Osteocyte (in vitro differentiated cells): ENCODE measurements at regions not wholly inside any gene's neighbourhood (a gene's known extent, or its start where the extent isn't known, plus 50 kb on each side); places are given as distances from the start of the nearest gene placed in this dataset.

Experiments used
- DNase-seq: peaks from one replicate; pipeline ENCODE4 v3.0.0; 2021; ENCODE audit warnings: mixed read lengths; ENCODE audit not compliant: unreplicated experiment; ENCODE audit errors: extremely low spot score
- H3K27ac Mint-ChIP-seq: one replicate; pipeline ENCODE4 v1.8.0; 2021; ENCODE audit warnings: mild to moderate bottlenecking, mixed read lengths; ENCODE audit not compliant: unreplicated experiment
- H3K27me3 Mint-ChIP-seq: one replicate; pipeline ENCODE4 v1.8.0; 2021; ENCODE audit warnings: mixed read lengths; ENCODE audit not compliant: unreplicated experiment
- H3K36me3 Mint-ChIP-seq: one replicate; pipeline ENCODE4 v1.8.0; 2021; ENCODE audit warnings: mixed read lengths; ENCODE audit not compliant: unreplicated experiment
- H3K4me1 Mint-ChIP-seq: one replicate; pipeline ENCODE4 v1.8.0; 2021; ENCODE audit warnings: mixed read lengths; ENCODE audit not compliant: unreplicated experiment
- H3K4me3 Mint-ChIP-seq: one replicate; pipeline ENCODE4 v1.8.0; 2021; ENCODE audit warnings: mild to moderate bottlenecking, moderate library complexity, mixed read lengths; ENCODE audit not compliant: unreplicated experiment
- H3K9me3 Mint-ChIP-seq: one replicate; pipeline ENCODE4 v1.8.0; 2021; ENCODE audit warnings: mixed read lengths; ENCODE audit not compliant: unreplicated experiment
- CTCF ChIP-seq: fragments of 200-600 bp; sonication (generic); IDR thresholded peaks from 2 replicates; pipeline ENCODE4 v1.5.0; 2021; ENCODE audit warnings: antibody characterized with exemption, mild to moderate bottlenecking, moderate library complexity

GRCh38 chr9:95587021-95587964 is 70.5 kb upstream of the PTCH1 start:
- Mint-ChIP-seq H3K4me1 (peaks cover 3% of the 10 kb centered on the region), H3K36me3 (no peaks in the 10 kb centered on the region), H3K9me3 (no peaks in the 10 kb centered on the region), H3K4me3 (no peak overlapping the region), H3K27ac (no peak overlapping the region), H3K27me3 (peaks cover 12% of the 10 kb centered on the region)
- no peak for DNase-seq
- no peak for TF ChIP-seq CTCF

GRCh38 chr9:95586326-95586725 is 69.6 kb upstream of the PTCH1 start:
- Mint-ChIP-seq H3K27ac (no peak overlapping the region), H3K4me1 (peaks cover 6% of the 10 kb centered on the region), H3K27me3 (peaks cover 10% of the 10 kb centered on the region), H3K36me3 (no peaks in the 10 kb centered on the region), H3K4me3 (no peak overlapping the region), H3K9me3 (no peaks in the 10 kb centered on the region)
- no peak for DNase-seq
- TF ChIP-seq CTCF: no peak

- TF ChIP-seq CTCF: no peak
- no peaks in the 10 kb centered on the region for H3K9me3 Mint-ChIP-seq
- no peak overlapping the region for H3K27ac Mint-ChIP-seq
- no peaks in the 10 kb centered on the region for H3K36me3 Mint-ChIP-seq
- H3K4me3 Mint-ChIP-seq: no peak overlapping the region
- no peak for DNase-seq
- H3K4me1 Mint-ChIP-seq: peaks cover 9% of the 10 kb centered on the region
- H3K27me3 Mint-ChIP-seq: peaks cover 10% of the 10 kb centered on the region
Observed at GRCh38 chr9:95585824-95586223, 69.1 kb upstream of the PTCH1 start.

- H3K4me1 Mint-ChIP-seq: peaks cover 9% of the 10 kb centered on the region
- no peak overlapping the region for H3K4me3 Mint-ChIP-seq
- no peaks in the 10 kb centered on the region for H3K9me3 Mint-ChIP-seq
- H3K36me3 Mint-ChIP-seq: no peaks in the 10 kb centered on the region
- TF ChIP-seq CTCF: no peak
- H3K27ac Mint-ChIP-seq: no peak overlapping the region
- no peak for DNase-seq
- no peaks in the 10 kb centered on the region for H3K27me3 Mint-ChIP-seq
Observed at GRCh38 chr9:95584176-95584575, 67.4 kb upstream of the PTCH1 start.

- Mint-ChIP-seq H3K4me1 (peaks cover 6% of the 10 kb centered on the region), H3K36me3 (no peaks in the 10 kb centered on the region), H3K27me3 (no peaks in the 10 kb centered on the region), H3K4me3 (no peak overlapping the region), H3K27ac (no peak overlapping the region), H3K9me3 (no peaks in the 10 kb centered on the region)
- no peak for TF ChIP-seq CTCF
- DNase-seq: no peak
Observed at GRCh38 chr9:95581900-95582299, 65.1 kb upstream of the PTCH1 start.
